ENCODE measurements at regions not wholly inside any gene's neighbourhood (a gene's known extent, or its start where the extent isn't known, plus 50 kb on each side); places are given as distances from the start of the nearest gene placed in this dataset.

GRCh38 chr16:6949240-6949639, 383.4 kb upstream of the RBFOX1 start:
- ATAC-seq (ENCODE audit: insufficient read depth, low FRiP score) (no peak), DNase-seq (no peak)
- H3K27me3 ChIP-seq (ENCODE audit: control insufficient read depth in 3 of 3, insufficient read depth in 3 of 3, low read length in 2 of 3), result no peaks in the 10 kb centered on the region
- no peak overlapping the region for H3K27ac ChIP-seq (ENCODE audit: low read depth in 1 of 2, low read length in 1 of 2)
- no peaks in the 10 kb centered on the region for H3K9me3 ChIP-seq (ENCODE audit: control insufficient read depth in 4 of 4, insufficient read depth in 3 of 4, low read length in 3 of 4)
- no peaks in the 10 kb centered on the region for H3K4me1 ChIP-seq (ENCODE audit: control insufficient read depth in 5 of 5, insufficient read depth in 5 of 5, low read length in 5 of 5)
- TF ChIP-seq CTCF (IDR thresholded peaks at IDR 0.05; ENCODE audit: control extremely low read depth, extremely low read depth), result no peak
- no peak overlapping the region for H3K9ac ChIP-seq (ENCODE audit: insufficient read depth in 1 of 2, low read length in 2 of 2)
- no peak overlapping the region for H3K4me3 ChIP-seq
- no peaks in the 10 kb centered on the region for H3K36me3 ChIP-seq (ENCODE audit: control insufficient read depth in 4 of 4, insufficient read depth in 4 of 4, low read length in 4 of 4)
- WGBS, 2 donors, result 70 to 90% methylated on average over 4 to 5 of the region's 5 CpGs

GRCh38 chr16:6947291-6947690, 385.4 kb upstream of the RBFOX1 start:
- TF ChIP-seq CTCF (IDR thresholded peaks at IDR 0.05; ENCODE audit: control extremely low read depth, extremely low read depth), result no peak
- whole genome bisulfite sequencing, 2 donors, result 56 to 63% methylated on average over 6 of the region's 6 CpGs
- Histone ChIP-seq H3K9me3 (ENCODE audit: control insufficient read depth in 4 of 4, insufficient read depth in 3 of 4, low read length in 3 of 4) (peaks cover 0 to 4% (median 0%) of the 10 kb centered on the region in 4 donors), H3K36me3 (ENCODE audit: control insufficient read depth in 4 of 4, insufficient read depth in 4 of 4, low read length in 4 of 4) (no peaks in the 10 kb centered on the region), H3K27me3 (ENCODE audit: control insufficient read depth in 3 of 3, insufficient read depth in 3 of 3, low read length in 2 of 3) (no peaks in the 10 kb centered on the region), H3K9ac (ENCODE audit: insufficient read depth in 1 of 2, low read length in 2 of 2) (no peak overlapping the region), H3K4me3 (no peak overlapping the region), H3K27ac (ENCODE audit: low read depth in 1 of 2, low read length in 1 of 2) (no peak overlapping the region), H3K4me1 (ENCODE audit: control insufficient read depth in 5 of 5, insufficient read depth in 5 of 5, low read length in 5 of 5) (no peaks in the 10 kb centered on the region)
- no peak for DNase-seq
- ATAC-seq (ENCODE audit: insufficient read depth, low FRiP score), result no peak

GRCh38 chr16:6946802-6947201, 385.8 kb upstream of the RBFOX1 start:
- H3K4me1 ChIP-seq (ENCODE audit: control insufficient read depth in 5 of 5, insufficient read depth in 5 of 5, low read length in 5 of 5), result no peaks in the 10 kb centered on the region
- ATAC-seq (ENCODE audit: insufficient read depth, low FRiP score) (no peak), DNase-seq (no peak)
- H3K9ac ChIP-seq (ENCODE audit: insufficient read depth in 1 of 2, low read length in 2 of 2), result no peak overlapping the region
- no peak for TF ChIP-seq CTCF (IDR thresholded peaks at IDR 0.05; ENCODE audit: control extremely low read depth, extremely low read depth)
- no peak overlapping the region for H3K27ac ChIP-seq (ENCODE audit: low read depth in 1 of 2, low read length in 1 of 2)
- no peaks in the 10 kb centered on the region for H3K36me3 ChIP-seq (ENCODE audit: control insufficient read depth in 4 of 4, insufficient read depth in 4 of 4, low read length in 4 of 4)
- H3K9me3 ChIP-seq (ENCODE audit: control insufficient read depth in 4 of 4, insufficient read depth in 3 of 4, low read length in 3 of 4), result peaks cover 0 to 4% (median 0%) of the 10 kb centered on the region in 4 donors
- H3K4me3 ChIP-seq, result no peak overlapping the region
- WGBS, 2 donors, result 53 to 82% methylated on average over 1 of the region's 1 CpG
- H3K27me3 ChIP-seq (ENCODE audit: control insufficient read depth in 3 of 3, insufficient read depth in 3 of 3, low read length in 2 of 3), result no peaks in the 10 kb centered on the region

DNA sequence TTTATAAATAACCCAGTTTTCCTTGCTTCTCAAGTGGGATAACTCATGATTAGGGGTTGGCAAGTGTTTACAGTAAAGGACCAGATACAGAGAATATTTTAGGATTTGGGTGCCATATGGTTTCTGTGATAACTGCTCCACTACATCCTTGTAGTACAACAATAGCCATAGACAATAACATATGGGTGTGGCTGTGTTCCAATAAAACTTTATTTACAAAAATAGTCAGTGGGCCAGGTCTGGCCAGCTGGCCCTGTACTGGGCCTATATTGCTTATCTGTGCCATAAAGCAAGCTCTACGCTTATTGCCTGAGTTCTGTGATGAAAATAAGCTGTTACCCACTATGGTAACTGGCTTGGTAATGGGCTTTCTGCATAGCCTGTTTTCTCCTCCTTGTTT, 386.5 kb upstream of the RBFOX1 start:
- no peak overlapping the region for H3K27ac ChIP-seq (ENCODE audit: low read depth in 1 of 2, low read length in 1 of 2)
- DNase-seq, result no peak
- H3K4me3 ChIP-seq, result no peak overlapping the region
- H3K36me3 ChIP-seq (ENCODE audit: control insufficient read depth in 4 of 4, insufficient read depth in 4 of 4, low read length in 4 of 4), result no peaks in the 10 kb centered on the region
- 81 to 96% methylated on average over 1 of the region's 1 CpG for WGBS, 2 donors
- H3K9ac ChIP-seq (ENCODE audit: insufficient read depth in 1 of 2, low read length in 2 of 2), result no peak overlapping the region
- no peaks in the 10 kb centered on the region for H3K27me3 ChIP-seq (ENCODE audit: control insufficient read depth in 3 of 3, insufficient read depth in 3 of 3, low read length in 2 of 3)
- no peak for ATAC-seq (ENCODE audit: insufficient read depth, low FRiP score)
- TF ChIP-seq CTCF (IDR thresholded peaks at IDR 0.05; ENCODE audit: control extremely low read depth, extremely low read depth), result no peak
- H3K4me1 ChIP-seq (ENCODE audit: control insufficient read depth in 5 of 5, insufficient read depth in 5 of 5, low read length in 5 of 5), result no peaks in the 10 kb centered on the region
- H3K9me3 ChIP-seq (ENCODE audit: control insufficient read depth in 4 of 4, insufficient read depth in 3 of 4, low read length in 3 of 4), result peaks cover 0 to 4% (median 0%) of the 10 kb centered on the region in 4 donors

All from lung (tissue), 11 donors.